GM12874 (cell line): ENCODE measurements at regions not wholly inside any gene's neighbourhood (a gene's known extent, or its start where the extent isn't known, plus 50 kb on each side); places are given as distances from the start of the nearest gene placed in this dataset.

Experiments
- CTCF ChIP-seq: IDR thresholded peaks from 2 replicates; pipeline ENCODE4 v1.5.1; 2011; ENCODE audit warnings: low read depth, mild to moderate bottlenecking, control low read depth, low read length, moderate library complexity; ENCODE audit not compliant: insufficient read depth

GRCh38 chr11:38438091-38438490 is 1840.1 kb upstream of the RAG2 start:
- TF ChIP-seq CTCF, result no peak

GRCh38 chr11:38425578-38425977 is 1827.5 kb upstream of the RAG2 start:
- TF ChIP-seq CTCF, result no peak

GRCh38 chr11:38423042-38423441 is 1825.0 kb upstream of the RAG2 start:
- no peak for TF ChIP-seq CTCF

GRCh38 chr11:38416141-38416540 is 1818.1 kb upstream of the RAG2 start:
- no peak for TF ChIP-seq CTCF

GRCh38 chr11:38411149-38411548 is 1813.1 kb upstream of the RAG2 start:
- no peak for TF ChIP-seq CTCF

- TF ChIP-seq CTCF, result no peak
These were observed 1804.0 kb upstream of the RAG2 start for GRCh38 chr11:38402063-38402462.

GRCh38 chr11:38392176-38392575 is 1794.1 kb upstream of the RAG2 start:
- no peak for TF ChIP-seq CTCF

- no peak for TF ChIP-seq CTCF
These were observed 1786.5 kb upstream of the RAG2 start for GRCh38 chr11:38384568-38384967.
